Spleen (tissue), 11 donors: ENCODE measurements at regions not wholly inside any gene's neighbourhood (a gene's known extent, or its start where the extent isn't known, plus 50 kb on each side); places are given as distances from the start of the nearest gene placed in this dataset.

Experiments
- DNase-seq: peaks from one replicate; pipeline ENCODE4 v3.0.0-alpha.2; 2020
- H3K27ac ChIP-seq, 8 donors: fragments of 200-600 bp; sonication (generic) in 7 of 8; 1 replicate in 4 of 8; 2 replicates in 4 of 8; pipeline versions ENCODE4 v1.5.0 to v1.8.0; 2016 to 2021; ENCODE audit warnings: inconsistent platforms in 4 of 8, mild to moderate bottlenecking in 4 of 8, moderate library complexity in 1 of 8
- H3K27me3 ChIP-seq, 7 donors: fragments of 200-600 bp; sonication (generic) in 6 of 7; replicated peaks in 1 of 7; 1 replicate in 4 of 7; 2 replicates in 3 of 7; pipeline versions ENCODE4 v1.5.0 to v1.8.0; 2016 to 2021; ENCODE audit warnings: inconsistent platforms in 3 of 7, mild to moderate bottlenecking in 1 of 7
- H3K36me3 ChIP-seq, 6 donors: fragments of 200-600 bp; sonication (generic) in 5 of 6; 1 replicate in 4 of 6; 2 replicates in 2 of 6; pipeline versions ENCODE4 v1.5.0 to v1.8.0; 2016 to 2021; ENCODE audit warnings: inconsistent platforms in 2 of 6
- H3K4me1 ChIP-seq, 6 donors: fragments of 200-600 bp; sonication (generic) in 5 of 6; 1 replicate in 3 of 6; 2 replicates in 3 of 6; pipeline versions ENCODE4 v1.5.0 to v1.8.0; 2016 to 2021; ENCODE audit warnings: inconsistent platforms in 3 of 6
- H3K4me3 ChIP-seq, 8 donors: fragments of 200-600 bp; sonication (generic) in 7 of 8; 1 replicate in 4 of 8; 2 replicates in 4 of 8; pipeline versions ENCODE4 v1.5.0 to v1.8.0; 2016 to 2021; ENCODE audit warnings: inconsistent platforms in 4 of 8, mild to moderate bottlenecking in 4 of 8, moderate library complexity in 2 of 8
- H3K9me3 ChIP-seq, 8 donors: fragments of 200-600 bp; sonication (generic) in 7 of 8; 1 replicate in 4 of 8; 2 replicates in 4 of 8; pipeline versions ENCODE4 v1.5.0 to v1.8.0; 2016 to 2021; ENCODE audit warnings: inconsistent platforms in 4 of 8
- POLR2A ChIP-seq, 3 donors: fragments of 450-650 bp; IDR thresholded peaks; one replicate each; pipeline ENCODE4 v1.5.1; 2017; ENCODE audit warnings: antibody characterized with exemption in 3 of 3, mild to moderate bottlenecking in 1 of 3
- POLR2AphosphoS5 ChIP-seq, 3 donors: sonication (generic); formaldehyde crosslinking; IDR thresholded peaks; one replicate each; pipeline ENCODE4 v1.5.1; 2017; ENCODE audit warnings: antibody characterized with exemption in 3 of 3
- WGBS, 5 donors: extraction: QIAGEN DNeasy Blood & Tissue Kit in 3 of 5; methylation state at CpG; one replicate each; pipeline versions ENCODE4 v1.1.5 to v1.1.7; 2013 to 2018; 5-methylcytosine and 5-hydroxymethylcytosine counted together
- intact Hi-C: fragments of 100-400 bp; cut with DNase I; formaldehyde crosslinking; loops from one replicate; pipeline ENCODE4 v1.15.0; 2023; ENCODE audit warnings: low total_unique reads
- TF ChIP-seq, protein P1 (sequence below), 11 experiments: fragments of 200-600 bp in 7 of 11; fragments of 450-650 bp in 4 of 11; sonication (generic) in 4 of 11; IDR thresholded peaks in 8 of 11; conservative IDR thresholded peaks in 3 of 11; 1 replicate in 7 of 11; 2 replicates in 4 of 11; pipeline versions ENCODE4 v1.4.0 to v1.8.0; 2016 to 2021; ENCODE audit warnings: antibody characterized with exemption in 11 of 11, inconsistent platforms in 4 of 11, mild to moderate bottlenecking in 1 of 11
- donor health status: healthy with polysubstance abuse.
- donor health status: DM: no; HTN: no; CAD: no; lungs with moderate emphysema.
- donor health status: DM: no; HTN: no; CAD: no.
- donor health status: Bipolar disorder and iron deficiency.
- donor health status: healthy.
- donor health status: DM: no; HTN: no; CAD: no.
- donor health status: DM: yes; HTN: yes; CAD: no.

DNA sequence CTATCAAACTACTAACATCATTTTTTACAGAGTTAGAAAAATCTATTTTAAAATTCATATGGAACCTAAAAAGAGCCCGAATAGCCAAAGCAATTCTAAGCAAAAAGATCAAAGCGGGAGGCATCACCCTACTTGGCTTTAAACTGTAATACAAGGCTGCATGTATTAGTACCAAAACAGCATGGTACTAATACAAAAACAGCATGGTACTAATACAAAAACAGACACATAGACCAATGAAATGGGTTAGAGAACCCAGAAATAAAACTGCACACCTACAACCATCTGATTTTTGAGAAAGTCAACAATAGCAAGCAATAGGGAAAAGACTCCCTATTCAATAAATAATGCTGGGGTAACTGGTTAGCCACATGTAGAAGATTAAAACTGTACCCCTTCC is 640.7 kb downstream of the IRS1 start:
- Histone ChIP-seq H3K4me1 (no peaks in the 10 kb centered on the region), H3K27me3 (no peaks in the 10 kb centered on the region), H3K27ac (no peak overlapping the region), H3K36me3 (no peaks in the 10 kb centered on the region), H3K9me3 (no peaks in the 10 kb centered on the region), H3K4me3 (no peak overlapping the region)
- no peak for DNase-seq
- intact Hi-C loops = no loop called here
- WGBS, 5 donors = 81 to 90% (median 86%) methylated on average over 2 of the region's 2 CpGs
- TF ChIP-seq POLR2AphosphoS5 (IDR thresholded peaks at IDR 0.05) = no peak
- TF ChIP-seq, protein P1, sequence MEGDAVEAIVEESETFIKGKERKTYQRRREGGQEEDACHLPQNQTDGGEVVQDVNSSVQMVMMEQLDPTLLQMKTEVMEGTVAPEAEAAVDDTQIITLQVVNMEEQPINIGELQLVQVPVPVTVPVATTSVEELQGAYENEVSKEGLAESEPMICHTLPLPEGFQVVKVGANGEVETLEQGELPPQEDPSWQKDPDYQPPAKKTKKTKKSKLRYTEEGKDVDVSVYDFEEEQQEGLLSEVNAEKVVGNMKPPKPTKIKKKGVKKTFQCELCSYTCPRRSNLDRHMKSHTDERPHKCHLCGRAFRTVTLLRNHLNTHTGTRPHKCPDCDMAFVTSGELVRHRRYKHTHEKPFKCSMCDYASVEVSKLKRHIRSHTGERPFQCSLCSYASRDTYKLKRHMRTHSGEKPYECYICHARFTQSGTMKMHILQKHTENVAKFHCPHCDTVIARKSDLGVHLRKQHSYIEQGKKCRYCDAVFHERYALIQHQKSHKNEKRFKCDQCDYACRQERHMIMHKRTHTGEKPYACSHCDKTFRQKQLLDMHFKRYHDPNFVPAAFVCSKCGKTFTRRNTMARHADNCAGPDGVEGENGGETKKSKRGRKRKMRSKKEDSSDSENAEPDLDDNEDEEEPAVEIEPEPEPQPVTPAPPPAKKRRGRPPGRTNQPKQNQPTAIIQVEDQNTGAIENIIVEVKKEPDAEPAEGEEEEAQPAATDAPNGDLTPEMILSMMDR (IDR thresholded peaks at IDR 0.05 in 8 of 11, conservative IDR thresholded peaks at IDR 0.05 in 3 of 11) = no peak
- no peak for TF ChIP-seq POLR2A (IDR thresholded peaks at IDR 0.05)

DNA sequence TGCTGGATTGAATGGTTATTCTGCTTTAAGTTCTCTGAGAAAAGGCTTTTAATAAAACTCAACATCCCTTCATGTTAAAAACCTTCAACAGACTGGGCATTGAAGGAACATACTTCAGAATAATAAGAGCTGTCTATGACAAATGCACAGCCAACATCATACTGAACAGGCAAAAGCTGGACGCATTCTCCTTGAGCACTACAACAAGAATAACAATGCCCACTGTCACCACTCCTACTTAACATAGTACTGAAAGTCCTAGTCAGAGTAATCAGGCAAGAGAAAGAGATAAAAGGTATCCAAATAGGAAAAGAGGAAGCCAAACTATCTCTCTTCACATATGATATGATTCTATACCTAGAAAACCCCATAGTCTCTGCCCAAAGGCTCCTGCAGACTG is 641.4 kb downstream of the IRS1 start:
- WGBS, 5 donors = 79 to 93% (median 86%) methylated on average over 1 of the region's 1 CpG
- no peak for TF ChIP-seq POLR2AphosphoS5 (IDR thresholded peaks at IDR 0.05)
- TF ChIP-seq, protein P1 (IDR thresholded peaks at IDR 0.05 in 8 of 11, conservative IDR thresholded peaks at IDR 0.05 in 3 of 11) = no peak
- TF ChIP-seq POLR2A (IDR thresholded peaks at IDR 0.05) = no peak
- no peak overlapping the region for H3K4me3 ChIP-seq
- no peaks in the 10 kb centered on the region for H3K36me3 ChIP-seq
- no peaks in the 10 kb centered on the region for H3K4me1 ChIP-seq
- DNase-seq = no peak
- H3K27ac ChIP-seq = no peak overlapping the region
- intact Hi-C loops = no loop called here
- H3K27me3 ChIP-seq = no peaks in the 10 kb centered on the region
- H3K9me3 ChIP-seq = no peaks in the 10 kb centered on the region

DNA sequence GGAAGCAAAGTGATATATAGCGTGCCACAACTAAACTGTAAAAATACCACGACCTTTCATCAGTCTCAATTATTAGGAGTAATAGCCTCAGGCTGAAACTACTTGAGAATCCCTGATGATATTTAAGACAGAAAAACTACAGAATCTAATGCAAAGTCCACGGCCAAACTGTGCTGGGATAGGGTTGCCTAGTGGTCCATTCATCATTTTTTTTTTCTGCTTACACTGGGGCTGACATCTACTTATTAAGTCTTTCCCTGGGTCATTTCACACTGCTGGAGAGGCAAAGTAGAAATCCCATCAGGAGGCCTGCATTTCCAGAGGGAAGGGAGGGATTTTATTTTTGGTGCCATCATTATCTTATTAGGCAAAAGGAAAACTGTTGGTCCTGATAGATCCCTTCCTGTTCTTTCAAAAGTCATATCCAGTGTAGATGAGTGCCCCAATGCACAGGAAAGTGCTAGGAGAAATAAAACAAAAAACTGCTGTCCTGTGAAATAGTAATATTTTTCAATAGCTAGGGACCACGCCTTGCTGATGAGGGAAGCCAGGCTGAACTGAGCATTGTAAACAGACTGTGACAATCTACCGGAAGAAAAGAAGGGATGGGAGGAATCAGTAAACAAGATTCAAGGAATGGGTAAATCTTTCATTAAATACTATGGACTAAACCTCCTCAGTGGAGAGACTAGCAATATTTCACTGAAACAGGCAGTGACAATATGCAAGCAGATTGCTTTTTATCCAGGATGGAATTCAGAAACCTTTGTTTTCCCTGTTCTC is 644.3 kb downstream of the IRS1 start:
- DNase-seq = no peak
- intact Hi-C loops = no loop called here
- Histone ChIP-seq H3K36me3 (no peaks in the 10 kb centered on the region), H3K27me3 (no peaks in the 10 kb centered on the region), H3K9me3 (no peaks in the 10 kb centered on the region), H3K27ac (no peak overlapping the region), H3K4me1 (no peaks in the 10 kb centered on the region), H3K4me3 (no peak overlapping the region)
- TF ChIP-seq, protein P1 (IDR thresholded peaks at IDR 0.05 in 8 of 11, conservative IDR thresholded peaks at IDR 0.05 in 3 of 11) = no peak
- TF ChIP-seq POLR2A (IDR thresholded peaks at IDR 0.05) (no peak), POLR2AphosphoS5 (IDR thresholded peaks at IDR 0.05) (no peak)
- 71 to 81% (median 76%) methylated on average over 5 of the region's 5 CpGs for WGBS, 5 donors

DNA sequence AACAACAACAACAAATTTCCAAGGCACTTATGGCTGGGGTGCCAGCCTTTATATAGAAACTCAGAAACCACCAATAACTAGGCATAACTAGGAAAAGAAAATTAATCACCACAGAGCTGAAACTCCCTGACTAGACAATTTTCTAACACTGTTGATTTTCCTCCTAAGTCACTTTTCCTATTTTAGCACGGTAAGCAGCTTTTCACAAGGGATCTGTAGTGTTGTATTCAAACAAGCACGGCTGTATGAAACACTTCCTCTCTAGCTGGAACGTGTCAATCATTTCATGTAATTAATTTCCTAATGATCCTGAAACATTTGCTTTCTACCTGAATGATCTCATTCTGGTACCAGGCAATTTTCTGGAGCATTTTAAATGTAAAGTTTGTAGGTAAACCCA is 645.0 kb downstream of the IRS1 start:
- Histone ChIP-seq H3K4me1 (no peaks in the 10 kb centered on the region), H3K4me3 (no peak overlapping the region), H3K36me3 (no peaks in the 10 kb centered on the region), H3K9me3 (no peaks in the 10 kb centered on the region), H3K27ac (no peak overlapping the region), H3K27me3 (no peaks in the 10 kb centered on the region)
- TF ChIP-seq POLR2AphosphoS5 (IDR thresholded peaks at IDR 0.05) (no peak), POLR2A (IDR thresholded peaks at IDR 0.05) (no peak)
- TF ChIP-seq, protein P1 (IDR thresholded peaks at IDR 0.05 in 8 of 11, conservative IDR thresholded peaks at IDR 0.05 in 3 of 11) = no peak
- WGBS, 5 donors = 17 to 25% (median 23%) methylated on average over 3 of the region's 3 CpGs
- DNase-seq = no peak
- intact Hi-C loops = no loop called here
